HG03442 (cell line): ENCODE measurements at regions not wholly inside any gene's neighbourhood (a gene's known extent, or its start where the extent isn't known, plus 50 kb on each side); places are given as distances from the start of the nearest gene placed in this dataset.
"Not testable (repeated sequence)": the region's sequence is repeated elsewhere in the genome, so short reads cannot be mapped to it uniquely, and the experiment has no call there.

Experiments
- ATAC-seq: cut with Tn5 transposase; IDR thresholded peaks from one replicate; pipeline ENCODE4 v1.9.1; 2021; ENCODE audit warnings: mild to moderate bottlenecking, moderate library complexity; ENCODE audit not compliant: unreplicated experiment

GRCh38 chr3:147240581-147240980 is 165.8 kb downstream of the ZIC4 start:
- ATAC-seq, result no peak

- ATAC-seq, result no peak
Observed at GRCh38 chr3:147237991-147238390, 168.4 kb downstream of the ZIC4 start.

DNA sequence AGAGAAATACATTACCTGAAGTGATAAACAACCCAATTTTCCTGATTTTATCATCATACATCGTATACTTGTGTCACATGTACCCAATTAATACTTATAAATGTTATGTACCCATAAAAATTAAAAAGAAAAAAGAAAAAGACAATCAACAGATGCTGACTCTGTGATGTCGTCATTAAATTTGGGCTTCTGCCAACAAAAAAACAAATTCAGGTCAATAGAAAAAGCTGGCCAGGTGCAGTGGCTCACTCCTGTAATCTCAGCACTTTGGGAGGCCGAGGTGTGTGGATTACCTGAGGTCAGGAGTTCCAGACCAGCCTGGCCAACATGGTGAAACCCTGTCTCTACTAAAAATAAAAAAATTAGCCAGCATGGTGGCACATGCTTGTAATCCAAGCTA is 174.4 kb downstream of the ZIC4 start:
- not testable (repeated sequence) for ATAC-seq

GRCh38 chr3:147231111-147231510 is 175.2 kb downstream of the ZIC4 start:
- ATAC-seq, result no peak

DNA sequence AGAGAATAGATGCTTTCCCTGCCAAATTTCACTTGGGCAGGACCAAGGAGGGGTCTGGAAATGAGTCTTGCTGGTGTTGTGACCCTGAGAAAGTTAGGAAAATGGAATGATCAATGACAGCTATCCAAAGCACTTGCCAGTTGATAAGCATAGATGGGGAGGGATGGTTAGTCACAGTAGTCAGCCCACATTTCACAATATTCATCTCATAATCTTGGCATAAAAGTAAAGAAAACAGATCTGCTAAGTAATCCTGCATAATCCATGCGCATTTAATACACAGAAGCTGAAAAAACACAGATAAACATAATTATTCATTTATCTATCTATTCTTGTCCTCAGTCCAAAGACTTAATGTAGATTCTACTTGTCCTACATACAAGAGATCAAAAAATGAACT is 184.1 kb downstream of the ZIC4 start:
- no peak for ATAC-seq

DNA sequence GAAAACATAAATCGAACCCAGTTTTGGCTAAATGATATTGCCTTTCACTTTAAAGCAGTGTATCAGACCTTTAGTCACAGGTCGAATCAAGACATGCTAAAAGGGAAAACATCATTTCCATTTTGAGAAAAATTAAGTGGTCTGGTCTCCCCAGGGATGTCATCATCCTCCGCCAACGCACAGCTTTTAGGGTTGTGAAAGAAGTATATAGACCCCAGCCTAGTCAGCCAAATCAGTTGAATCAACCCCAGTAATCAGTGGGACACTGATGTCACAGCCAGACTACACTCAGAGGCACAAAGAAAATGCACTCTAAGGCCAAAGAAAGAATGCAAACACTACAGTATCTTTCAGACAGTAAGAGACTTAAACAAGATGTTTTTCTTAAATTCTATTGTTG is 187.4 kb downstream of the ZIC4 start:
- ATAC-seq, result no peak

DNA sequence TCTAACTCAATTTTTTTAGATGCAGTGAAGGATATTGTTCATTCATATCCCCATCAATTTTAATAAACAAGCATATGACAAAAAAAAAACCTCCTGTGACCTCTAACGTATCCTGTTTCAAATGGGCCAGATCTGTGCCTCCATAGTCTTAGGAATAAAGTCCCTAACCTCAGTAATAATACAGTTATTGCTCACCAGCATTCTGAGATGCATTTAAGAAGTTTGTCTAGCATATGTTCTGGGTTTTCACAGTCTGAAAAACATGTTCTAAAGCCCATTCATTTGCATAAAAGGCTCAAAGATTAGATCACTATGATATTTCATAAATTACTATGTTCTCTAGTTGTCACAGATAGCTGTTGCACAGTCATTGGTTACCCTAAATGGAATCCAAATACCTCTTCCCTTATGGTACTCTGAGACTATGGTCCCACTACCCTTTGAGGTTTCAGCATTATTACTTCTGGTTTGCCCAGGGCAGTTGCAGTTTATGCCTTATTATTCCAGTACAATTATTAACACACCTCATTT is 190.1 kb downstream of the ZIC4 start:
- ATAC-seq, result no peak

GRCh38 chr3:147215660-147216059 is 190.7 kb downstream of the ZIC4 start:
- no peak for ATAC-seq

DNA sequence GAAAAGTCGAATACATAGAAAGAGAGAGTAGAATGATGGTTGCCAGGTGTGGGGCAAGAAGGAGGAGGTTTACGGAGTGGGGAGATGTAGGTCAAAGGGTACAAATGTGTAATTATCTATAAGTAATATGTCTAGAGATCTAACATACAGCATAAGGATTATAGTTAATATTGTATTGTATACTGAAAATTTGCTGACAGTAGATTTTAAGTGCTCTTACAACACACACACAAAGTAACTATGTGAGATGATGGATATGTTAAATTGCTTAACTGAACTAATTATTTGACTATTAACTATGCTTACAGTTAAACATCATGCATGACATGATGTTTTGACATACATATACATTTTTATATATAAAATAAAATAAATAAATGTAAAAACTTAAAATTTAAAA is 192.7 kb downstream of the ZIC4 start:
- no peak for ATAC-seq

DNA sequence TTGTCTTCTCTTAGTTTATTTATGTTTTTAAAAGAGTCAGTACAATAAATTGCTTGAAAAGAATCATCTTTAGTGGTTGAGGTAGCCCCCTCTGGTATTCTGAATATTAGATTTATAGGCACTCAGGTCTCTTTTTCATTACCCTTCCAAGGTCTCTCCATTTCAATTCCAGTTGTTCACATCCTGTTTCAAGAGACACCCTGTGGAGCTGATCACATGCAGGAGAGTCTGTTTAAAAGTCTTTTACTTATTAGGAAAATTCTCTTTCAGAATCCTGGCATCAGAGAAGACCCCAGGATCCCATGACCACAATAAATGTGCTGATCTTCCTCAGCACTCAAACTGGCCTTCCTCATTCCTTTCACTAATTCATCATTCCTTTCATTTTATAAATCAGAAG is 195.7 kb downstream of the ZIC4 start:
- ATAC-seq, result no peak

GRCh38 chr3:147201086-147201485 is 205.3 kb downstream of the ZIC4 start:
- ATAC-seq, result no peak

GRCh38 chr3:147200545-147200944 is 205.8 kb downstream of the ZIC4 start:
- no peak for ATAC-seq

DNA sequence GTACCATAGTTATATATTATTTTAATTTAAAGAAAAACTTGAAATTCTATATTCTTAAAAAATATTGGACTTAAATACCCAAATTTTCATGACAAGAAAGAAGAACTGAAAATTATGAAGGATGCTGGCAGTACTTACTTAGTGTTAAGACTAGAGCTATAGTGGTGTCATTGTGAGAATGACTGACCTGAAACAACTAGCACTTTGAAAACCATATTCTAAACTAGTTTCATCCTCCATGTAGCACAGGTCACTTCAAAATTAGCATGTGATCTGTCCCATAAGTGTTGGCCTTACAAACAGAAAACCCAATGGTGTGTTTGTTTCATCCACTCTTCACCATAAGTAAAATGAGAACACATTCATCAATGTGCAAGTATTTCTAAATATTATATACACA is 208.6 kb downstream of the ZIC4 start:
- ATAC-seq, result no peak

DNA sequence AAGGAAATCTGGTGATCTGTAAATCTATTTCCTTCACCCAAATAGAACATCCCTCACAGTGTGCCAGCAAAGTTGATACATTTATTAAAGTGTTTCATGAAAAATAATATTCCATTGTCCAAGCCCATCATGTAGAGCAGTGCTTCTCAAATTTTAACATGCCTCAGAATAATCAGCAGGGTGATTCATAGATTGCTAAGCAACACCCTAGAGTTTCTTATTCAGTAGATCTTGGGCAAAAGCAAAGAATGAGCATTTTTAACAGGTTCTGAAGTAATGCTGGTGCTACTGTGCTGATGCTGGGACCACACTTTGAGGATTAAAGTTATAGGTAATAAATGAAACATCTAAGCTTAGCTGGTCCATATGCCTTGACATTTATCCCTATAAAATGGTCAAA is 210.5 kb downstream of the ZIC4 start:
- ATAC-seq, result no peak

DNA sequence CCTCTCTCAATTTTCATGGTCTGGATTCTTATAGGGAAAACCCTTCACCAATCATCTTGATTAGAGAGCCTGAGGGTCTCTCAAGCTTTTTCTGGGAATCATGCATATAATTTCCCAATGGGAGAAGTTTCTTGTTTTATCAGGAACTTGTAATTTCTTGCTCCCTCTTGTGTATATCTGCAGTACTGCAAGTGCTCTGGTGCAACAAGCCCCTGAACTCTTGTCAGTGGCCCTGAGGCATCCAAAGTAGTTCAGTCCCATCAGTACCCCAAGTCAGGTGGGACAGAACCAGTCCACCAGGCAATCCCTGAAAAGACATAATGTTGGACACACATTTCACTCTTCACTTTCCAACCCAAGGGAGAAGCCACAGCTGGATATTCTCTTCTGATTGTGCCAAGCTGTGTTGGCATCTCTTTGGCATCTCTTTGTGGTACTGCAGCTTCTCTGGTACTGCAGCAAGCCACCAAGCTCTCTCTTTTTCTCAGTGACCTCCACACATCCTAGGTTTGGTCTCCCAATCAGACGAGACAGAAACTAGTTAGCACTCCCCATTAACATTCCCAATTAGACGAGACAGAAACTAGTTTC is 214.5 kb downstream of the ZIC4 start:
- peak; percentile 71 for ATAC-seq

DNA sequence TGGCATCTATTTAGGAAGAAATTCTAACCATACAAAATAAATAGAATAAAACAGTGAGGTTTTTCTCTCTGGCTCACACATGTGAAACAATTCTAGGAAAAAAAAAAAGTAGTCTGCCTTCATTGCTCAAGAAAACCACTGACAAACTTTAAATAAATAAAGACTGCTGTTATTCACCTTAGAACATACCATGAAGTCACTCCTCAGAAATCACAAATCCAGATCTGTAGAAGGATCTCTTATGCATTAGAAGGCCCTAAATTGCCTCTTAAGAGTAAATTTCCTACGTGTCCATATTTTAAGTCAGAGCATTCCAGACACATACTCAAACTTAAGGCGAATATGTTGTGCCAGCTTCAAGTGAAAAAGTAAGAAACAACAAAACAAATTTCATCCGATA is 217.3 kb downstream of the ZIC4 start:
- no peak for ATAC-seq

DNA sequence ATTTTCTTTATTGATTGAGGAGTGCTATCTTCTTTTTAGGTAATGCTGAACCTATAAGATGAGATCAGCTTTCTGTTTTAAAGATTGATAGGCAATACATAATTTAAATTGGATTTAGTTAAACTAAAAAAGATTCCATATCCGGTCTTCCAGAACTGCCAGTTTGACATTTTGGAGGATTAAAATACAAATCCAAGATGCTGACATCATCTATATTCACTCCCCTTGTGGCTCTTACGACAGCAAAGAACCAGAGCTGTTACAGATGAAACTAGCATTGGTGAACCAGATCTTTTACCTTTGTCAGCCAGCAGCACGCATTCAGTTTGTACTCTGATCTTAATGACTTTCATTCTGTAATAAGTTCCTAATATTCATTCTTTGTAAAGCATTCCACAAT is 218.7 kb downstream of the ZIC4 start:
- no peak for ATAC-seq

DNA sequence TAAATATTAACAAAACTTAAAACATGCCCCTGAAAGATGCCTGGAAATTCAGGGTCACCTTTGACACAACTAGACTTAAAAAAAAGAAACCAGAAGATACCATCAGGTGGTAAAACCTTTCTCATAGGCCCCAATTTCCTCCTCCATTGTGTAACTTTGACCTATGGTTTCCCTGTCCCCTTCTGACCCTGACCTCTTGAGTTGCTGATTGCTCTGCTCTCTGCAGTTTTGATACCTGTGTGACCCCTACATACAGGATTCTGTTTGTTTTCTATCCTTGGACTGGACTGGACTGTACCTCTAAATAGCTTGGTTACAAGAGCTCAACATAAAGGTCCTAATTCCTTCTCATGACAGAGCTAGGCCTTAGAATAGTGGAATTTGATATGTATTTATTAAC is 220.6 kb downstream of the ZIC4 start:
- ATAC-seq, result no peak

- no peak for ATAC-seq
Observed at GRCh38 chr3:147184794-147185193, 221.5 kb downstream of the ZIC4 start.

GRCh38 chr3:147173257-147173656 is 233.1 kb downstream of the ZIC4 start:
- no peak for ATAC-seq

DNA sequence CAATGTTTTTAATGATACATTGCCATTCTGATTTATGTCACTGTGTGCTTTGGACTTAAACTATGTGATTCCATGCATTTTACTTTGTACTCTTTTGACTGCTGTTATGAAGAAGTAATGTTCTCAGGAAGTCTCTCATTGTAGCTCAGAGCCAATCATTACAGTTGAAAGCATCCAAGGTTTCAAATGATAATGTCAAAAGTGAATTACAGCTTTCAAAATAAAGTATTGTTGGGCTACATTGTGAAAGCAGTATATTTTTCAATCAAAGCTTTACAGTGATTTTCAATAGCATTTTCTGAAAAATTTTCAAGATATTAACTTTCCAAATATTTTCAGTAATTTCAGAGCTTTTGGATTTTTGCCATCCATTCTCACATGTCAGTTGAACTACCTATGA is 243.6 kb downstream of the ZIC4 start:
- no peak for ATAC-seq

DNA sequence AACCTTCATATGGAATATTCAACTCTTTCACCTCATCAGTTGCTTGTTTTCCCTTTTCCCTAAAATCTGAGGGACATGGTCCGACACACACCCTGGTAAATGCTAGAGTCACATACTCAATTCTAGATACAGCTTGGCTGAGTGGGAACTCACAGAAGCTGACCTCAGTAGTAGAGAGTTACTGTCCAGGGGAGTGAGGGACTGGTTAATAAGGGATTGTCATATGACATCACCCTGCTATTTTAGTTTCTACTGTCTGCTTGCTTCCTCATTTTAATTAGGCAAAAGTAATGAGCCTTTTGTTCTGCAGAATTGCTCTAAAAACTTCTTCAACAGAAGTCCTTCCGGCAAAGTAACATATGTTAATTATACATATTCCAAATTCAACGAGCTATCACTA is 244.5 kb downstream of the ZIC4 start:
- no peak for ATAC-seq

- no peak for ATAC-seq
Observed at GRCh38 chr3:147160984-147161383, 245.4 kb downstream of the ZIC4 start.
